Thyroid gland (tissue), 4 donors: ENCODE measurements at regions not wholly inside any gene's neighbourhood (a gene's known extent, or its start where the extent isn't known, plus 50 kb on each side); places are given as distances from the start of the nearest gene placed in this dataset.

Experiments
- DNase-seq, 2 donors: peaks; one replicate each; pipeline ENCODE4 v3.0.0-alpha.2; 2019
- H3K27ac ChIP-seq, 3 donors: fragments of 200-600 bp; sonication (generic); 1 replicate in 2 of 3; 2 replicates in 1 of 3; pipeline ENCODE4 v1.5.1; 2016 to 2019; ENCODE audit warnings: mild to moderate bottlenecking in 1 of 3, moderate library complexity in 1 of 3
- H3K27me3 ChIP-seq: fragments of 200-600 bp; sonication (generic); one replicate; pipeline ENCODE4 v1.5.1; 2019
- H3K36me3 ChIP-seq, 2 donors: fragments of 200-600 bp; sonication (generic); one replicate each; pipeline ENCODE4 v1.5.1; 2016 to 2019
- H3K4me1 ChIP-seq, 2 donors: fragments of 200-600 bp; sonication (generic); one replicate each; pipeline ENCODE4 v1.5.1; 2017 to 2019
- H3K4me3 ChIP-seq, 3 donors: fragments of 200-600 bp; sonication (generic); replicated peaks in 1 of 3; 1 replicate in 2 of 3; 2 replicates in 1 of 3; pipeline ENCODE4 v1.5.1; 2016; ENCODE audit warnings: mild to moderate bottlenecking in 1 of 3
- H3K9me3 ChIP-seq: fragments of 200-600 bp; sonication (generic); one replicate; pipeline ENCODE4 v1.5.1; 2017
- CTCF ChIP-seq, 6 experiments: fragments of 200-600 bp in 3 of 6; fragments of 450-650 bp in 3 of 6; sonication (generic) in 3 of 6; IDR thresholded peaks; one replicate each; pipeline ENCODE4 v1.5.1; 2016 to 2019; ENCODE audit warnings: antibody characterized with exemption in 6 of 6, mild to moderate bottlenecking in 2 of 6, inconsistent platforms in 1 of 6, moderate library complexity in 1 of 6
- POLR2A ChIP-seq, 2 donors: fragments of 450-650 bp; IDR thresholded peaks; one replicate each; pipeline ENCODE4 v1.6.1; 2017; ENCODE audit warnings: antibody characterized with exemption in 2 of 2, mild to moderate bottlenecking in 2 of 2, moderate library complexity in 1 of 2
- WGBS, 2 donors: methylation state at CpG; one replicate each; pipeline ENCODE4 v1.1.5; 2017; 5-methylcytosine and 5-hydroxymethylcytosine counted together
- intact Hi-C: fragments of 100-400 bp; cut with DNase I; formaldehyde crosslinking; loops from one replicate; pipeline ENCODE4 v1.15.1; 2023

- Histone ChIP-seq H3K9me3 (no peaks in the 10 kb centered on the region), H3K4me1 (no peaks in the 10 kb centered on the region), H3K27me3 (no peaks in the 10 kb centered on the region), H3K27ac (no peak overlapping the region), H3K4me3 (no peak overlapping the region), H3K36me3 (no peaks in the 10 kb centered on the region)
- TF ChIP-seq CTCF (IDR thresholded peaks at IDR 0.05) (no peak), POLR2A (IDR thresholded peaks at IDR 0.05) (no peak)
- intact Hi-C loops, result no loop called here
- 49 to 70% methylated on average over 1 of the region's 1 CpG for WGBS, 2 donors
- DNase-seq, result no peak
Measured at GRCh38 chr2:187853381-187853791, 299.2 kb upstream of the TFPI start.

- Histone ChIP-seq H3K27ac (no peak overlapping the region), H3K36me3 (no peaks in the 10 kb centered on the region), H3K27me3 (no peaks in the 10 kb centered on the region), H3K9me3 (no peaks in the 10 kb centered on the region), H3K4me3 (no peak overlapping the region), H3K4me1 (no peaks in the 10 kb centered on the region)
- no peak for DNase-seq
- intact Hi-C loops, result no loop called here
- no peak for TF ChIP-seq CTCF (IDR thresholded peaks at IDR 0.05)
- no peak for TF ChIP-seq POLR2A (IDR thresholded peaks at IDR 0.05)
Measured at GRCh38 chr2:187854801-187855200, 300.6 kb upstream of the TFPI start.

- Histone ChIP-seq H3K4me1 (no peaks in the 10 kb centered on the region), H3K27ac (no peak overlapping the region), H3K9me3 (no peaks in the 10 kb centered on the region), H3K27me3 (no peaks in the 10 kb centered on the region), H3K4me3 (no peak overlapping the region), H3K36me3 (no peaks in the 10 kb centered on the region)
- TF ChIP-seq POLR2A (IDR thresholded peaks at IDR 0.05) (no peak), CTCF (IDR thresholded peaks at IDR 0.05) (no peak)
- 84 to 94% methylated on average over 5 of the region's 5 CpGs for WGBS, 2 donors
- DNase-seq, result no peak
- intact Hi-C loops, result no loop called here
Measured at GRCh38 chr2:187855689-187856088, 301.5 kb upstream of the TFPI start.

GRCh38 chr2:187857826-187858225 lies 303.6 kb upstream of the TFPI start:
- H3K36me3 ChIP-seq, result no peaks in the 10 kb centered on the region

GRCh38 chr2:187862715-187863114 lies 308.5 kb upstream of the TFPI start:
- DNase-seq, result no peak
- TF ChIP-seq CTCF (IDR thresholded peaks at IDR 0.05), result no peak
- no peak for TF ChIP-seq POLR2A (IDR thresholded peaks at IDR 0.05)
- H3K9me3 ChIP-seq, result no peaks in the 10 kb centered on the region
- intact Hi-C loops, result no loop called here
- H3K27me3 ChIP-seq, result no peaks in the 10 kb centered on the region
- H3K36me3 ChIP-seq, result no peaks in the 10 kb centered on the region
- 50 to 63% methylated on average over 3 of the region's 3 CpGs for WGBS, 2 donors
- H3K4me1 ChIP-seq, result no peaks in the 10 kb centered on the region
- no peak overlapping the region for H3K27ac ChIP-seq
- no peak overlapping the region for H3K4me3 ChIP-seq

More at GRCh38 chr2:187857826-187858225, 303.6 kb upstream of the TFPI start:
- whole genome bisulfite sequencing, 2 donors, result 84 to 85% methylated on average over 1 of the region's 1 CpG
- no peak overlapping the region for H3K4me3 ChIP-seq
- no peaks in the 10 kb centered on the region for H3K27me3 ChIP-seq
- H3K27ac ChIP-seq, result no peak overlapping the region
- no peak for DNase-seq
- no peaks in the 10 kb centered on the region for H3K4me1 ChIP-seq
- intact Hi-C loops, result no loop called here
- H3K9me3 ChIP-seq, result no peaks in the 10 kb centered on the region
- TF ChIP-seq CTCF (IDR thresholded peaks at IDR 0.05) (no peak), POLR2A (IDR thresholded peaks at IDR 0.05) (no peak)
